ENCODE measurements at regions not wholly inside any gene's neighbourhood (a gene's known extent, or its start where the extent isn't known, plus 50 kb on each side); places are given as distances from the start of the nearest gene placed in this dataset.

- no peaks in the 10 kb centered on the region for H3K27me3 Mint-ChIP-seq (ENCODE audit: low read depth)
Observed at GRCh38 chr2:49286045-49286444, 131.7 kb upstream of the FSHR start.

GRCh38 chr2:49278561-49278960, 124.2 kb upstream of the FSHR start:
- DNase-seq (ENCODE audit: low read depth, low spot score): no peak
- Mint-ChIP-seq H3K4me1 (no peaks in the 10 kb centered on the region), H3K4me3 (no peak overlapping the region), H3K36me3 (ENCODE audit: low read depth) (no peaks in the 10 kb centered on the region), H3K27ac (ENCODE audit: unreplicated experiment) (no peak overlapping the region), H3K27me3 (ENCODE audit: low read depth) (no peaks in the 10 kb centered on the region), H3K9me3 (peaks cover 9% of the 10 kb centered on the region)
- no peak for TF ChIP-seq CTCF (conservative IDR thresholded peaks at IDR 0.05)

More at GRCh38 chr2:49286045-49286444, 131.7 kb upstream of the FSHR start:
- no peak for TF ChIP-seq CTCF (conservative IDR thresholded peaks at IDR 0.05)
- no peak for DNase-seq (ENCODE audit: low read depth, low spot score)
- Mint-ChIP-seq H3K4me3 (no peak overlapping the region), H3K9me3 (peaks cover 3% of the 10 kb centered on the region), H3K4me1 (peaks cover 5% of the 10 kb centered on the region), H3K27ac (ENCODE audit: unreplicated experiment) (no peak overlapping the region), H3K36me3 (ENCODE audit: low read depth) (no peaks in the 10 kb centered on the region)

- H3K27me3 Mint-ChIP-seq (ENCODE audit: low read depth): no peaks in the 10 kb centered on the region
- no peaks in the 10 kb centered on the region for H3K4me1 Mint-ChIP-seq
- H3K4me3 Mint-ChIP-seq: no peak overlapping the region
- H3K27ac Mint-ChIP-seq (ENCODE audit: unreplicated experiment): no peak overlapping the region
- H3K9me3 Mint-ChIP-seq: peaks cover 9% of the 10 kb centered on the region
- TF ChIP-seq CTCF (conservative IDR thresholded peaks at IDR 0.05): no peak
- H3K36me3 Mint-ChIP-seq (ENCODE audit: low read depth): no peaks in the 10 kb centered on the region
- DNase-seq (ENCODE audit: low read depth, low spot score): no peak
Observed at GRCh38 chr2:49278141-49278540, 123.8 kb upstream of the FSHR start.

GRCh38 chr2:49271060-49271606, 116.8 kb upstream of the FSHR start:
- no peak overlapping the region for H3K27ac Mint-ChIP-seq (ENCODE audit: unreplicated experiment)
- H3K4me3 Mint-ChIP-seq: no peak overlapping the region
- H3K36me3 Mint-ChIP-seq (ENCODE audit: low read depth): no peaks in the 10 kb centered on the region
- no peak for DNase-seq (ENCODE audit: low read depth, low spot score)
- no peaks in the 10 kb centered on the region for H3K27me3 Mint-ChIP-seq (ENCODE audit: low read depth)
- no peaks in the 10 kb centered on the region for H3K9me3 Mint-ChIP-seq
- H3K4me1 Mint-ChIP-seq: no peaks in the 10 kb centered on the region
- TF ChIP-seq CTCF (conservative IDR thresholded peaks at IDR 0.05): no peak

GRCh38 chr2:49270091-49270490, 115.8 kb upstream of the FSHR start:
- H3K27me3 Mint-ChIP-seq (ENCODE audit: low read depth): no peaks in the 10 kb centered on the region

More at GRCh38 chr2:49270091-49270490, 115.8 kb upstream of the FSHR start:
- DNase-seq (ENCODE audit: low read depth, low spot score): no peak
- Mint-ChIP-seq H3K36me3 (ENCODE audit: low read depth) (no peaks in the 10 kb centered on the region), H3K9me3 (no peaks in the 10 kb centered on the region), H3K4me1 (no peaks in the 10 kb centered on the region), H3K4me3 (no peak overlapping the region), H3K27ac (ENCODE audit: unreplicated experiment) (no peak overlapping the region)
- no peak for TF ChIP-seq CTCF (conservative IDR thresholded peaks at IDR 0.05)
